ENCODE measurements at regions not wholly inside any gene's neighbourhood (a gene's known extent, or its start where the extent isn't known, plus 50 kb on each side); places are given as distances from the start of the nearest gene placed in this dataset.

DNA sequence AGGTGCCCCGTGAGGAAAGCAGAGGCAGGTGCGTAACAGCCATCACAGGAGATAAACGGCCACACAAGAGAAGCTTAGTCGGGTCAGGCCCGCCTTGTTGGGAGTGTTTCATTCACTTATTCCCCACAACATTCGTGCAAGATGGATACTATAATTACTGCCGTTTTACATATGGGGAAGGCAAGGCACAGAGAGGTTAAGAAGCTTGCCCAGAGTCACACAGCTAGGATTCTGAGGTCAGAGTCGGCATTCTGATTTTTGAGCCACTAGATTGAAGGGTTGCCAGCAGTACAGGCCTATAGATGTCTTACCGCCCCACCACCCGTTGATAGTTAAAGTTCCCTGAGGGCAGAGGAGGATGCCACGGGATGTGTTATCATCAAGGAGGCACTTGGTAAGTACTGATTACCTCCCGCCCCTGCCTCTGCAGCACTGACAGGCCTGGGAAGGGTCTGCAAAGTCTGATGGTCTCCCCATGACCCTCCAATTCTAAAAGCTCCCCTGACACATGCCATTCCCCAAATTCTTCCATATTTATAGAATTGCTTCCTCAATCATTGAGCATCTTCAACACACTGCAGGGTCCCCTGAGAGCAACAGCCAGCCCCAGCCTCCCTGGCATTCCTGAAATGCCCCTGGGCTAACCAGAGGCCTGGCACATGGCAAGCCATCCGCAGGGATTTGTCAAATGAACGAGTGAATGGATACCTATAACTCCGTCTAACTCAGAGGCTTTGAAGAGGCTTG lies 74.7 kb upstream of the CLDN14 start:
- no peak for DNase-seq (ENCODE audit: low spot score)

- DNase-seq (ENCODE audit: low spot score): no peak
Measured at GRCh38 chr21:36555199-36555800, 75.4 kb upstream of the CLDN14 start.

DNA sequence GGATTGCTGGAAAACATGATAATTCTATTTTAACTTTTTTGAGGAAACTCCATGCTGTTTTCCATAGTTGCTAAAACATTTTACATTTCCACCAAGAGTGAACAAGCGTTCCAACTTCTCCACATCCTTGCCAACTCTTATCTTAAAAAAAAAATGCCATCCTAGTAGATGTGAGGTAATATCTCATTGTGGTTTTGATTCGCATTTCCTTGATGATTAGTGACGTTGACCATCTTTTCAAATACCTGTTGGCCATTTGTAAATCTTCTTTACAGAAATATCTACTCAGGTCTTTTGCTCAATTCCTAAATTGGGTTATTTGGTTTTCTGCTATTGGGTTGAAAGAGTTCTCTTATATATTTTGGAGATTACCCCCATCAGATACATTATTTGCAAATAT lies 77.4 kb upstream of the CLDN14 start:
- DNase-seq (ENCODE audit: low spot score): no peak

DNA sequence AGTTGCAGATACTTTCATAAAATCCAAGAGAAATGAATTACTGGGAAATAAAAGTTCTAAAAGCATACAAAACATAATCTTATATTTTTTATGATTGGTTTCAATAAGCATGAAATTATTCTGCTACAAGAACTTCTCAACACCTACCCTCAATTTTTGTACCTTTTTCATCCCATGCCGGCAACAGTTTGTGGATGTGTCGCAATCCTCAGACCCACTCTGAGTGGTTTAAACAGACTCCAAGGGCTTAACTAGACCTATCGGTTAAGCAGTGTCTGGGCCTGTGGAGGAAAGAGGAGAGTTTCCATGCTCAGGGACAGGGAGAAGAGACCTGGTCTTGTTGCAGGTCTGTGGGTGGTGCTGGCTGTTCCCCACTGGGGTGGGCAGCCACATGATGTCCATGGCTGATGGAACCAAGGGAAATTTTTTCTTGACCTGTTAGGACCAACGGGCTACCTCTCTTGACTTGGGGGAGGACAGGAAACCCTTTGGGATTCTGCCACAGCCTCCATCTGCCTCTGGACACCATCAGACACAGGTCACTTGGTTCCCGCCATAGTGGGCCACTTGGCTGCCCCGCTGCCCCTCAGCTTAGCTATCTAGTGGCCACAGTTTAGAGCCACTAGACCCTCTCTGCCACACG lies 81.1 kb upstream of the CLDN14 start:
- no peak for DNase-seq (ENCODE audit: low spot score)

GRCh38 chr21:36563341-36563926 lies 83.5 kb upstream of the CLDN14 start:
- DNase-seq (ENCODE audit: low spot score): no peak

DNA sequence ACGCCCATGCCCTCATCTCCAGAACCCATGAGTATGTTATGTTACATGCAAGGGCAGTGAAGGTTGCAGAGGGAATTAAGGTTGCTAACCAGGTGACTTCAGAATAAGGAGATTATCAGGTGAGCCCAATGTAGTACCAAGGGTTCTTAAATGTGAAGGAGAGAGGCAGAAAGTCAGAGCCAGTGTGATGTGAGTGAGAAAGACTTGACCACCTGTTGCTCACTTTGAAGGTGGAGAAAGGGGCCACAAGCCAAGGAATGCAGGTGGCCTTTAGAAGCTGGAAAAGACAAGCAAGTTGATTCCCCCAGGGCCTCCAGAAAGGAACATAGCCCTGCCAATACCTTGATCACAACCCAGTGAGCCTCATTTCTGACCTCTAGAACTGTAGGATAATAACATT lies 84.7 kb upstream of the CLDN14 start:
- no peak for DNase-seq (ENCODE audit: low spot score)

DNA sequence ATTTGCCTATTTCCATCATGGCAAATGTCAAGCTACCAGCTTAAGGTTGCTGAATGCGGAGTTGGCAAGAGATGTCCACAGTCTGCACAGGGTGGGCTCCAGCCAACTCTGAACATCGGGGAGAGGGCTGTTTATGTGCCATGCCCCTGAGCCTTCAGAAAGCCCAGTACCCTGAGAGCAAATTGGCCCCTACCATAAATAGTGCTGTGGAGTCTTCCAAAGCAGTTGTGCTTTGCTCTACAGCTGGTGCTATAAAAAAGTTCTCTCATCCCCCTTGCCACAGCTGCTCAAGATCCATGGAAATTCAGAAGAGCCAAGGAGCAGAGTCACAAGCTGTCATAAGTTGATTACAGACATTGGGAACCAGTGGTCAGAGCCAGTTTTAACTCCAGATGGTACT lies 85.6 kb upstream of the CLDN14 start:
- DNase-seq (ENCODE audit: low spot score): no peak

DNA sequence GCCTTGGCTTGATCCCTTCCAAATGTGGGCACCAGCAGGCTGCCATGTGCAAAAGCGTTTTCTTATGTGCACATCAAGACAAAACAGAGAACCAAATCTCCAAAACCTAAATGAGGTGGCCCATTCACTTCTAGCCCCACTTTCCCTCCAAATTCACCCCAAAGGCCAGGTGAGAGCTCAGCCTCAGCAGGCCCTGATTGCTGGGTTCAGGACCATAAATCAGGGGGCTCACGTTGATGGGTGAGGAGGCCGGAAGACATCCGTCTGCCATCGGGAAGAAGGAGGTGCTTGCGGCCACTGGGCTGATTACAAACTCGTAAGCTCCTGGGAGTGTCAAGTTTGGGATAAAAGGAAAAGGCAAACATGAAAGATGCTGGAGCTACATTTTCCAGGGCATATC lies 86.7 kb upstream of the CLDN14 start:
- no peak for DNase-seq (ENCODE audit: low spot score)

DNA sequence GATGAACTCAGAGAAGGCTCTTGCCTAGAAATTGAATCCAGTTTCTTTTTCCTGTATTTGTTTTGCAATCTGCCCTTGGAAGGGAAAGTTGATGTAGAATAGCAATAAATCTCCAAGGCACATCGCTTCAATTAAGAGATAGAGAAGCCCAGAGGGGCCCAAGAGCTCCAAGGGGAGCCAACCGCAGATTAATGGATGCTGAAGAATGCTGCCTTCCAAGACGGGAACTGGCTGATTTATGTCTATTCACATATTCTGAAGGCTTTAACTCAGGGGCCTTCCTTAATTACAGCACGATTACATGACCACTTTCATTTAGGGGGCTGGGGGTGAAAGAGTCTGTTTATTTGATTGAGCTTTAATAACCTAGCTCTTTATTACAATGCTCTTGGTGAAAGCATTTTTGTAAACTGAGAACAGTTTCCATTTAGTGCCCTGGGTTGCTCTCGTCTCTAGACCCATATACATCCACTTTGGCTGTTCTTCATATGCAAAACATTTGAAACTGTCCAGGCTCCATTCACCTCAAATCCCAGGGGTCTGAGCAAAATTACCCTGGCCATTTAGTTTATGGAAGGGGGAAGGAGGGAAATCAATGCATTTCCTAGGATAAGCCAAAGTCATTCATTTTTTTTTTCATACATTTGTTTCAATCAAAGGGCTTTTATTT lies 87.4 kb upstream of the CLDN14 start:
- no peak for DNase-seq (ENCODE audit: low spot score)

- no peak for DNase-seq (ENCODE audit: low spot score)
Measured at GRCh38 chr21:36569511-36569910, 89.6 kb upstream of the CLDN14 start.

DNA sequence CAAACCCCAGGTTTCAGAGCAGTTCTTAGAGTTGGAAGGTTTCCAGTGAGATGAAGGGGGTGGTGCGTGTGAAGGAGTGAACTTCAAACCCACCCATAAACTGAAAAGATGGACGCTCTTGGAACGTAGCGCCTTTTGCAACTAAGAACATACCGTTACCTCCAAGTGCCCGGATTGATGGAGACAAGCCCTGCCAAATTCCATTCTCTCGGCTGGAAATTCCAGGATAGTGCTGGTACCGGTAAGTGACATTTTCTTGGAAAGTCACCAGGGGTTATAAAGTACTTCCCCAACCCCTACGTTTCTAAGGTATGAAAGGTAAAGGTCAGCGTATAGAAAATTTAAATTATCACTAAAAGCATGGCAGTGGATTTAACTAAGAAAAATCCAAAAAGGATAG lies 91.6 kb upstream of the CLDN14 start:
- DNase-seq (ENCODE audit: low spot score): no peak

GRCh38 chr21:36572039-36572438 lies 92.1 kb upstream of the CLDN14 start:
- no peak for DNase-seq (ENCODE audit: low spot score)

DNA sequence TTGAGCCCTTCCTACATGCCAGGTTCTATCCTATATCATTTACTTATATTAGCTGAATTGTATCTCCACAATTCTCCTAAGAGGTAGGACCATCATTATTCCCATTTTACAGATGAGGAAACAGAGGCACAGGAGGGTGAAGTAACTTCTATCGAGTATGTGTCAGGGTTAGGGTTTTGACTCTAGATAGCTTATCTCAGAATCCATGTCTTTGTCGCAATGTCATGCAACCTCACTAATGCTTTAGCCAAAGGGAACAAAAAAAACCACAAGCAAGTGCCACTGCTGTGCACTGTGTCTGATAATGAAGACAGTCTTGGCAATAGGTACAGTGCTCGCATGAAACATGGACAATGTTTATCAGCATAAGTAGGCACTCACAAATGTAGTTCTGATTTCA lies 95.4 kb upstream of the CLDN14 start:
- no peak for DNase-seq (ENCODE audit: low spot score)

- no peak for DNase-seq (ENCODE audit: low spot score)
Measured at GRCh38 chr21:36576441-36576840, 96.5 kb upstream of the CLDN14 start.

DNA sequence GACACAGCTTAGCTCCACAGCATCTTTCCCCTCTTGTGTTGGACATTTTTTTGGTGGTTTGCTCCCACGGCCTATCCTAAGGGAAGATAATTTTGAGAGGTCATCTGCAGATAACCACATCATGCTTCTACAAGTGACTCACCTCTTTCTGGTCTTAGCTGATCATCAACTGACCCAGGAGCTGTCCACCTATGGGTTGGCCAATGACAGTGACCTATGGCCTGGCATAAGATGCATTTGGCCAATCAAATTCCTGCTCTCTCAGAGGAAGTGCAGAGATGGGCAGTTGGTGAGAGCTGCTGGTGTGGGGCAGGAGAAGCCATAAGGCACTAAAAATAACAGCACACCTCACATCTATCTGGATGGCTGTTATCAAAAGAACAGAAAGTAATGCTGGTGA lies 100.0 kb upstream of the CLDN14 start:
- no peak for DNase-seq (ENCODE audit: low spot score)

- DNase-seq (ENCODE audit: low spot score): no peak
Measured at GRCh38 chr21:36582271-36582670, 102.3 kb upstream of the CLDN14 start.

- DNase-seq (ENCODE audit: low spot score): no peak
Measured at GRCh38 chr21:36583591-36583990, 103.7 kb upstream of the CLDN14 start.

GRCh38 chr21:36584980-36585940 lies 105.3 kb upstream of the CLDN14 start:
- no peak for DNase-seq (ENCODE audit: low spot score)

GRCh38 chr21:36587388-36587787 lies 107.5 kb upstream of the CLDN14 start:
- DNase-seq (ENCODE audit: low spot score): no peak

DNA sequence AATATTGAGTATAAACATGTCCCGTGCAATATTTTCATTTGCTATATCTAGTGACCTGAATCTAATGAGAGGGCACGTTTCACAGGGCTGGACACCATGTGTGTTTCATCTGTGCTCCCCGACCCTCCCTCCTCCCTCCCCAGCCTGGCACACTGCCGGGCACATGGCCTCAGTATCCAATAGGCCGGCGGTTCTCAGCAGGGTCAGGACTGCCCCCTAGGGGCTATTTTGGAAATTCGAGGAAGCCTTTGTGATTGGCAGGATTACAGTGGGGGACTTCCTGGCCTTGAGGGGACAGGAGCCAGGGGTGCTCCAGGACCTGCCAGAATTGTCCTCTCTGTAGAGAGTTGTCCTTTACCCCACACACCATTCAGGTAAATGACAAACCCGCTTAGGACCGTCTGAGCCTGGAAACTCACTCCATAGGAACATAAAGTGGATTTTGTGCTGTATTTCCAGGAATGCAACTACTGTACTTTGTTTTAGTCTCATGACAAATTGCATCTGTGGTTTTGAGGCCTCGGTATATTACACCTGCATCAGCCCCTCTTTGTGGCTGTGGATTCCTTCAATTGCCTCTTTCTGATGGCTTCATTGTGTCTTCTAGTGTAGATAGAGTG lies 109.5 kb upstream of the SIM2 start:
- peak; percentile 15 for DNase-seq (ENCODE audit: low spot score)
